Transverse colon (tissue), 4 donors: ENCODE measurements at regions not wholly inside any gene's neighbourhood (a gene's known extent, or its start where the extent isn't known, plus 50 kb on each side); places are given as distances from the start of the nearest gene placed in this dataset.

Source experiments
- DNase-seq: peaks from one replicate; pipeline ENCODE4 v3.0.0-alpha.2; 2019
- H3K27ac ChIP-seq, 4 donors: fragments of 200-600 bp; sonication (generic); 2 replicates each; pipeline ENCODE4 v1.5.1; 2016 to 2018; ENCODE audit warnings: inconsistent platforms in 4 of 4
- H3K27me3 ChIP-seq: fragments of 200-600 bp; sonication (generic); 2 replicates; pipeline ENCODE4 v1.5.1; 2017; ENCODE audit warnings: inconsistent platforms
- H3K36me3 ChIP-seq, 4 donors: fragments of 200-600 bp; sonication (generic); 2 replicates each; pipeline ENCODE4 v1.5.1; 2017 to 2019; ENCODE audit warnings: inconsistent platforms in 4 of 4
- H3K4me1 ChIP-seq, 4 donors: fragments of 200-600 bp; sonication (generic); 2 replicates each; pipeline ENCODE4 v1.5.1; 2017 to 2020; ENCODE audit warnings: inconsistent platforms in 4 of 4
- H3K4me3 ChIP-seq, 4 donors: fragments of 200-600 bp; sonication (generic); 1 replicate in 1 of 4; 2 replicates in 3 of 4; pipeline versions ENCODE4 v1.5.1 to v1.6.1; 2017 to 2019; ENCODE audit warnings: inconsistent platforms in 4 of 4
- H3K9me3 ChIP-seq, 2 donors: fragments of 200-600 bp; sonication (generic); 2 replicates each; pipeline ENCODE4 v1.5.1; 2017 to 2019; ENCODE audit warnings: inconsistent platforms in 2 of 2
- CTCF ChIP-seq, 5 experiments: fragments of 200-600 bp in 3 of 5; fragments of 450-650 bp in 2 of 5; sonication (generic) in 3 of 5; IDR thresholded peaks; 1 replicate in 2 of 5; 2 replicates in 3 of 5; pipeline ENCODE4 v1.5.1; 2016 to 2017; ENCODE audit warnings: antibody characterized with exemption in 5 of 5, inconsistent platforms in 3 of 5, mild to moderate bottlenecking in 2 of 5, moderate library complexity in 1 of 5
- EP300 ChIP-seq: sonication (generic); formaldehyde crosslinking; IDR thresholded peaks from one replicate; pipeline ENCODE4 v1.6.1; 2017; ENCODE audit warnings: antibody characterized with exemption, low read depth
- POLR2A ChIP-seq: fragments of 450-650 bp; IDR thresholded peaks from one replicate; pipeline ENCODE4 v1.6.1; 2016; ENCODE audit warnings: antibody characterized with exemption, mild to moderate bottlenecking, moderate library complexity
- POLR2AphosphoS5 ChIP-seq, 3 donors: sonication (generic); formaldehyde crosslinking; IDR thresholded peaks; one replicate each; pipeline ENCODE4 v1.6.1; 2016; ENCODE audit warnings: antibody characterized with exemption in 3 of 3
- WGBS, 2 donors: methylation state at CpG; one replicate each; pipeline ENCODE4 v1.1.5; 2018; ENCODE audit warnings: low coverage in 1 of 2; 5-methylcytosine and 5-hydroxymethylcytosine counted together
- in situ Hi-C, 4 donors: fragments of 200-750 bp; cut with MboI; loops; one replicate each; pipeline versions ENCODE4 v1.15.0 to v1.15.1; 2017; ENCODE audit warnings: low sequenced_read_pairs in 3 of 4, low pct_ligation_motif_present in 1 of 4, low pct_unique_long_range_greater_than_20kb in 1 of 4
- intact Hi-C: fragments of 100-400 bp; cut with DNase I; formaldehyde crosslinking; loops from one replicate; pipeline ENCODE4 v1.15.1; 2023; ENCODE audit warnings: low total_unique reads

- Histone ChIP-seq H3K4me1 (peaks cover 0 to 15% (median 3%) of the 10 kb centered on the region in 4 donors), H3K27me3 (no peaks in the 10 kb centered on the region), H3K27ac (peak overlapping the region in 2 of 4 donors; percentile 43 to 54), H3K4me3 (peak overlapping the region in 1 of 4 donors; percentile 28), H3K36me3 (no peaks in the 10 kb centered on the region), H3K9me3 (no peaks in the 10 kb centered on the region)
- TF ChIP-seq POLR2AphosphoS5 (IDR thresholded peaks at IDR 0.05) (no peak), CTCF (IDR thresholded peaks at IDR 0.05) (peak; percentile 22 to 64 (median 48)), EP300 (no peak), POLR2A (no peak)
- 20 to 25% methylated on average over 5 of the region's 5 CpGs for WGBS, 2 donors
- in situ Hi-C loops: no loop called here
- intact Hi-C loops: no loop called here
- DNase-seq: peak; percentile 17
Measured at GRCh38 chr6:126170978-126171382, 168.9 kb upstream of the CENPW start.

GRCh38 chr6:126172131-126172530, 167.8 kb upstream of the CENPW start:
- TF ChIP-seq POLR2AphosphoS5 (IDR thresholded peaks at IDR 0.05): no peak
- TF ChIP-seq CTCF (IDR thresholded peaks at IDR 0.05): no peak
- TF ChIP-seq POLR2A: no peak
- TF ChIP-seq EP300: no peak
- H3K9me3 ChIP-seq: no peaks in the 10 kb centered on the region
- no peak for DNase-seq
- 88 to 92% methylated on average over 2 of the region's 2 CpGs for WGBS, 2 donors
- peaks cover 0 to 15% (median 3%) of the 10 kb centered on the region in 4 donors for H3K4me1 ChIP-seq
- intact Hi-C loops (no loop called here), in situ Hi-C loops (no loop called here)
- no peaks in the 10 kb centered on the region for H3K36me3 ChIP-seq
- H3K27me3 ChIP-seq: no peaks in the 10 kb centered on the region
- no peak overlapping the region for H3K27ac ChIP-seq
- no peak overlapping the region for H3K4me3 ChIP-seq

- peaks cover 0 to 15% (median 3%) of the 10 kb centered on the region in 4 donors for H3K4me1 ChIP-seq
- no peak overlapping the region for H3K27ac ChIP-seq
- DNase-seq: no peak
- 86 to 90% methylated on average over 1 to 4 of the region's 4 CpGs for WGBS, 2 donors
- in situ Hi-C loops (no loop called here), intact Hi-C loops (no loop called here)
- no peaks in the 10 kb centered on the region for H3K27me3 ChIP-seq
- H3K36me3 ChIP-seq: no peaks in the 10 kb centered on the region
- no peaks in the 10 kb centered on the region for H3K9me3 ChIP-seq
- TF ChIP-seq POLR2AphosphoS5 (IDR thresholded peaks at IDR 0.05): no peak
- TF ChIP-seq CTCF (IDR thresholded peaks at IDR 0.05): no peak
- TF ChIP-seq POLR2A: no peak
- TF ChIP-seq EP300: no peak
- no peak overlapping the region for H3K4me3 ChIP-seq
Measured at GRCh38 chr6:126173265-126173664, 166.7 kb upstream of the CENPW start.

- Histone ChIP-seq H3K27ac (no peak overlapping the region), H3K4me1 (peaks cover 0 to 15% (median 3%) of the 10 kb centered on the region in 4 donors), H3K9me3 (no peaks in the 10 kb centered on the region), H3K4me3 (no peak overlapping the region), H3K27me3 (no peaks in the 10 kb centered on the region), H3K36me3 (no peaks in the 10 kb centered on the region)
- WGBS, 2 donors: 94 to 100% methylated on average over 1 of the region's 1 CpG
- DNase-seq: no peak
- TF ChIP-seq POLR2A: no peak
- TF ChIP-seq EP300: no peak
- TF ChIP-seq CTCF (IDR thresholded peaks at IDR 0.05): no peak
- no peak for TF ChIP-seq POLR2AphosphoS5 (IDR thresholded peaks at IDR 0.05)
- in situ Hi-C loops: no loop called here
- intact Hi-C loops: no loop called here
Measured at GRCh38 chr6:126174697-126175096, 165.2 kb upstream of the CENPW start.
